ENCODE measurements at regions not wholly inside any gene's neighbourhood (a gene's known extent, or its start where the extent isn't known, plus 50 kb on each side); places are given as distances from the start of the nearest gene placed in this dataset.

GRCh38 chr17:70819183-70819582 lies 649.9 kb downstream of the KCNJ2 start:
- H3K27ac ChIP-seq, result no peak overlapping the region
- intact Hi-C loops (cut with DNase I), result no loop called here
- 88% methylated on average over 2 of the region's 2 CpGs for WGBS (ENCODE audit: insufficient coverage, low coverage, low lambda C conversion rate, missing lambda C conversion rate)
- H3K4me3 ChIP-seq, result no peak overlapping the region
- no peaks in the 10 kb centered on the region for H3K4me1 ChIP-seq
- no peak for DNase-seq
- no peaks in the 10 kb centered on the region for H3K9me3 ChIP-seq
- no peaks in the 10 kb centered on the region for H3K27me3 ChIP-seq
- no peak for ATAC-seq
- H3K36me3 ChIP-seq, result no peaks in the 10 kb centered on the region
- no peak for TF ChIP-seq POLR2A (IDR thresholded peaks at IDR 0.05)
- TF ChIP-seq, protein P1, sequence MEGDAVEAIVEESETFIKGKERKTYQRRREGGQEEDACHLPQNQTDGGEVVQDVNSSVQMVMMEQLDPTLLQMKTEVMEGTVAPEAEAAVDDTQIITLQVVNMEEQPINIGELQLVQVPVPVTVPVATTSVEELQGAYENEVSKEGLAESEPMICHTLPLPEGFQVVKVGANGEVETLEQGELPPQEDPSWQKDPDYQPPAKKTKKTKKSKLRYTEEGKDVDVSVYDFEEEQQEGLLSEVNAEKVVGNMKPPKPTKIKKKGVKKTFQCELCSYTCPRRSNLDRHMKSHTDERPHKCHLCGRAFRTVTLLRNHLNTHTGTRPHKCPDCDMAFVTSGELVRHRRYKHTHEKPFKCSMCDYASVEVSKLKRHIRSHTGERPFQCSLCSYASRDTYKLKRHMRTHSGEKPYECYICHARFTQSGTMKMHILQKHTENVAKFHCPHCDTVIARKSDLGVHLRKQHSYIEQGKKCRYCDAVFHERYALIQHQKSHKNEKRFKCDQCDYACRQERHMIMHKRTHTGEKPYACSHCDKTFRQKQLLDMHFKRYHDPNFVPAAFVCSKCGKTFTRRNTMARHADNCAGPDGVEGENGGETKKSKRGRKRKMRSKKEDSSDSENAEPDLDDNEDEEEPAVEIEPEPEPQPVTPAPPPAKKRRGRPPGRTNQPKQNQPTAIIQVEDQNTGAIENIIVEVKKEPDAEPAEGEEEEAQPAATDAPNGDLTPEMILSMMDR (IDR thresholded peaks at IDR 0.05), result no peak

GRCh38 chr17:70820276-70820675 lies 650.9 kb downstream of the KCNJ2 start:
- Histone ChIP-seq H3K4me1 (no peaks in the 10 kb centered on the region), H3K27ac (no peak overlapping the region), H3K36me3 (no peaks in the 10 kb centered on the region), H3K4me3 (no peak overlapping the region), H3K27me3 (no peaks in the 10 kb centered on the region), H3K9me3 (no peaks in the 10 kb centered on the region)
- intact Hi-C loops (cut with DNase I), result no loop called here
- ATAC-seq (no peak), DNase-seq (no peak)
- 94% methylated on average over 4 of the region's 6 CpGs for WGBS (ENCODE audit: insufficient coverage, low coverage, low lambda C conversion rate, missing lambda C conversion rate)
- TF ChIP-seq, protein P1 (IDR thresholded peaks at IDR 0.05), result no peak
- TF ChIP-seq POLR2A (IDR thresholded peaks at IDR 0.05), result no peak

- no peak for ATAC-seq
- intact Hi-C loops (cut with DNase I), result no loop called here
Measured at GRCh38 chr17:70825321-70826125, 656.2 kb downstream of the KCNJ2 start.

GRCh38 chr17:70829876-70830275 lies 660.5 kb downstream of the KCNJ2 start:
- TF ChIP-seq POLR2A (IDR thresholded peaks at IDR 0.05), result no peak
- TF ChIP-seq, protein P1 (IDR thresholded peaks at IDR 0.05), result no peak
- Histone ChIP-seq H3K36me3 (no peaks in the 10 kb centered on the region), H3K9me3 (no peaks in the 10 kb centered on the region), H3K27ac (no peak overlapping the region), H3K4me3 (no peak overlapping the region), H3K4me1 (no peaks in the 10 kb centered on the region), H3K27me3 (no peaks in the 10 kb centered on the region)
- intact Hi-C loops (cut with DNase I), result no loop called here
- ATAC-seq (no peak), DNase-seq (no peak)

More at GRCh38 chr17:70825321-70826125, 656.2 kb downstream of the KCNJ2 start:
- TF ChIP-seq POLR2A (IDR thresholded peaks at IDR 0.05), result no peak
- TF ChIP-seq, protein P1 (IDR thresholded peaks at IDR 0.05), result no peak
- DNase-seq, result no peak
- H3K9me3 ChIP-seq, result no peaks in the 10 kb centered on the region
- WGBS (ENCODE audit: insufficient coverage, low coverage, low lambda C conversion rate, missing lambda C conversion rate), result 52% methylated on average over 2 of the region's 2 CpGs
- H3K4me3 ChIP-seq, result no peak overlapping the region
- no peaks in the 10 kb centered on the region for H3K36me3 ChIP-seq
- H3K27me3 ChIP-seq, result no peaks in the 10 kb centered on the region
- no peak overlapping the region for H3K27ac ChIP-seq
- no peaks in the 10 kb centered on the region for H3K4me1 ChIP-seq
